ENCODE measurements at regions not wholly inside any gene's neighbourhood (a gene's known extent, or its start where the extent isn't known, plus 50 kb on each side); places are given as distances from the start of the nearest gene placed in this dataset.

GRCh38 chr6:145329257-145329656 lies 406.1 kb downstream of the EPM2A start:
- no peak for TF ChIP-seq POLR2AphosphoS5 (IDR thresholded peaks at IDR 0.05; ENCODE audit: insufficient read depth in 1 of 2, low read depth in 1 of 2)
- TF ChIP-seq, protein P1, sequence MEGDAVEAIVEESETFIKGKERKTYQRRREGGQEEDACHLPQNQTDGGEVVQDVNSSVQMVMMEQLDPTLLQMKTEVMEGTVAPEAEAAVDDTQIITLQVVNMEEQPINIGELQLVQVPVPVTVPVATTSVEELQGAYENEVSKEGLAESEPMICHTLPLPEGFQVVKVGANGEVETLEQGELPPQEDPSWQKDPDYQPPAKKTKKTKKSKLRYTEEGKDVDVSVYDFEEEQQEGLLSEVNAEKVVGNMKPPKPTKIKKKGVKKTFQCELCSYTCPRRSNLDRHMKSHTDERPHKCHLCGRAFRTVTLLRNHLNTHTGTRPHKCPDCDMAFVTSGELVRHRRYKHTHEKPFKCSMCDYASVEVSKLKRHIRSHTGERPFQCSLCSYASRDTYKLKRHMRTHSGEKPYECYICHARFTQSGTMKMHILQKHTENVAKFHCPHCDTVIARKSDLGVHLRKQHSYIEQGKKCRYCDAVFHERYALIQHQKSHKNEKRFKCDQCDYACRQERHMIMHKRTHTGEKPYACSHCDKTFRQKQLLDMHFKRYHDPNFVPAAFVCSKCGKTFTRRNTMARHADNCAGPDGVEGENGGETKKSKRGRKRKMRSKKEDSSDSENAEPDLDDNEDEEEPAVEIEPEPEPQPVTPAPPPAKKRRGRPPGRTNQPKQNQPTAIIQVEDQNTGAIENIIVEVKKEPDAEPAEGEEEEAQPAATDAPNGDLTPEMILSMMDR (IDR thresholded peaks at IDR 0.05), result no peak
- TF ChIP-seq POLR2A (IDR thresholded peaks at IDR 0.05), result no peak

All from vagina (tissue), 2 donors.